Trophoblast cell (in vitro differentiated cells and primary cell): ENCODE measurements at regions not wholly inside any gene's neighbourhood (a gene's known extent, or its start where the extent isn't known, plus 50 kb on each side); places are given as distances from the start of the nearest gene placed in this dataset.

ENCODE experiments used
- DNase-seq, 2 donors: peaks; one replicate each; pipeline ENCODE4 v3.0.0-alpha.2; 2016
- H2AFZ ChIP-seq: 2 replicates; pipeline ENCODE4 v1.6.1; 2013; ENCODE audit warnings: low read length, moderate library complexity, mild to moderate bottlenecking; ENCODE audit not compliant: insufficient read depth, poor library complexity
- H2AK5ac ChIP-seq: 2 replicates; pipeline ENCODE4 v1.6.1; 2013; ENCODE audit warnings: mild to moderate bottlenecking, low read length
- H2BK120ac ChIP-seq: 2 replicates; pipeline ENCODE4 v1.6.1; 2013; ENCODE audit warnings: low read length, mild to moderate bottlenecking, moderate library complexity; ENCODE audit not compliant: insufficient read depth, poor library complexity
- H2BK12ac ChIP-seq: 2 replicates; pipeline ENCODE4 v1.6.1; 2013; ENCODE audit warnings: mild to moderate bottlenecking, low read length, moderate library complexity
- H2BK5ac ChIP-seq: 2 replicates; pipeline ENCODE4 v1.6.1; 2013; ENCODE audit warnings: low read length, low read depth, moderate library complexity, mild to moderate bottlenecking; ENCODE audit not compliant: poor library complexity
- H3K14ac ChIP-seq: 2 replicates; pipeline ENCODE4 v1.6.1; 2013; ENCODE audit warnings: mild to moderate bottlenecking, low read length
- H3K18ac ChIP-seq: 2 replicates; pipeline ENCODE4 v1.6.1; 2013; ENCODE audit warnings: mild to moderate bottlenecking, low read length
- H3K23ac ChIP-seq: 2 replicates; pipeline ENCODE4 v1.6.1; 2013; ENCODE audit warnings: low read length
- H3K27ac ChIP-seq: 2 replicates; pipeline ENCODE4 v1.5.1; 2013; ENCODE audit warnings: low read depth, mild to moderate bottlenecking, inconsistent platforms, low read length, moderate library complexity
- H3K27me3 ChIP-seq: 2 replicates; pipeline ENCODE4 v1.6.1; 2013; ENCODE audit warnings: inconsistent platforms, mild to moderate bottlenecking, low read length, moderate library complexity; ENCODE audit not compliant: insufficient read depth
- H3K36me3 ChIP-seq, 2 experiments: 1 replicate in 1 of 2; 2 replicates in 1 of 2; pipeline ENCODE4 v1.6.1; 2013; ENCODE audit warnings: low read length in 2 of 2, mild to moderate bottlenecking in 2 of 2, moderate library complexity in 1 of 2; ENCODE audit not compliant: insufficient read depth in 2 of 2, control insufficient read depth in 1 of 2
- H3K4ac ChIP-seq: 2 replicates; pipeline ENCODE4 v1.6.1; 2013; ENCODE audit warnings: low read depth, mild to moderate bottlenecking, low read length, moderate library complexity
- H3K4me1 ChIP-seq, 2 experiments: 1 replicate in 1 of 2; 2 replicates in 1 of 2; pipeline ENCODE4 v1.6.1; 2013; ENCODE audit warnings: low read length in 2 of 2, mild to moderate bottlenecking in 2 of 2, moderate library complexity in 1 of 2; ENCODE audit not compliant: insufficient read depth in 2 of 2, control insufficient read depth in 1 of 2
- H3K4me2 ChIP-seq: 2 replicates; pipeline ENCODE4 v1.6.1; 2013; ENCODE audit warnings: inconsistent platforms, mild to moderate bottlenecking, low read length, moderate library complexity
- H3K4me3 ChIP-seq: 2 replicates; pipeline ENCODE4 v1.5.1; 2013; ENCODE audit warnings: mild to moderate bottlenecking, low read depth, low read length, inconsistent platforms
- H3K79me1 ChIP-seq: one replicate; pipeline ENCODE4 v1.6.1; 2013; ENCODE audit warnings: low read length
- H3K79me2 ChIP-seq: 2 replicates; pipeline ENCODE4 v1.6.1; 2013; ENCODE audit warnings: low read length, mild to moderate bottlenecking; ENCODE audit not compliant: control insufficient read depth, insufficient read depth, poor library complexity
- H3K9ac ChIP-seq: 2 replicates; pipeline ENCODE4 v1.6.1; 2013; ENCODE audit warnings: mild to moderate bottlenecking, low read length
- H3K9me3 ChIP-seq: 2 replicates; pipeline ENCODE4 v1.6.1; 2013; ENCODE audit warnings: low read depth, mild to moderate bottlenecking, control low read depth, inconsistent platforms, low read length; ENCODE audit not compliant: insufficient read depth
- H4K12ac ChIP-seq: 2 replicates; pipeline ENCODE4 v1.6.1; 2013; ENCODE audit warnings: low read depth, mild to moderate bottlenecking, low read length, moderate library complexity
- H4K8ac ChIP-seq: 2 replicates; pipeline ENCODE4 v1.6.1; 2013; ENCODE audit warnings: low read depth, mild to moderate bottlenecking, low read length, moderate library complexity
- H4K91ac ChIP-seq: one replicate; pipeline ENCODE4 v1.6.1; 2013; ENCODE audit warnings: low read depth, mild to moderate bottlenecking, low read length, moderate library complexity
- WGBS: extraction: QIAGEN DNeasy Blood & Tissue Kit; methylation state at CpG from one replicate; pipeline ENCODE4 v1.1.7; 2013; ENCODE audit warnings: missing lambda C conversion rate; ENCODE audit not compliant: insufficient read length, insufficient coverage; ENCODE audit errors: extremely low coverage; 5-methylcytosine and 5-hydroxymethylcytosine counted together

GRCh38 chr13:110784704-110785103 is 71.2 kb downstream of the ING1 start:
- Histone ChIP-seq H3K9me3 (peaks cover 6% of the 10 kb centered on the region), H3K27me3 (no peaks in the 10 kb centered on the region), H3K79me1 (no peaks in the 10 kb centered on the region), H2AK5ac (no peak overlapping the region), H3K36me3 (no peaks in the 10 kb centered on the region), H3K4ac (no peak overlapping the region), H2BK5ac (no peak overlapping the region), H2BK120ac (no peak overlapping the region), H3K9ac (no peak overlapping the region), H3K14ac (no peak overlapping the region), H4K91ac (no peak overlapping the region), H3K79me2 (no peaks in the 10 kb centered on the region), H3K27ac (no peak overlapping the region), H2BK12ac (no peak overlapping the region), H4K12ac (no peak overlapping the region), H3K4me2 (no peak overlapping the region), H3K4me3 (no peak overlapping the region), H3K23ac (no peak overlapping the region), H2AFZ (no peak overlapping the region), H4K8ac (no peak overlapping the region), H3K4me1 (no peaks in the 10 kb centered on the region), H3K18ac (no peak overlapping the region)
- no CpG with 5 or more reads among the region's 2 CpGs for WGBS
- DNase-seq, result no peak

GRCh38 chr13:110788778-110789177 is 75.3 kb downstream of the ING1 start:
- H3K36me3 ChIP-seq, result no peaks in the 10 kb centered on the region

GRCh38 chr13:110789871-110790270 is 76.4 kb downstream of the ING1 start:
- Histone ChIP-seq H3K36me3 (no peaks in the 10 kb centered on the region), H3K27me3 (no peaks in the 10 kb centered on the region), H3K4me2 (no peak overlapping the region), H2AK5ac (no peak overlapping the region), H3K4me1 (no peaks in the 10 kb centered on the region), H4K12ac (no peak overlapping the region), H3K4ac (no peak overlapping the region), H3K79me2 (no peaks in the 10 kb centered on the region), H2BK120ac (no peak overlapping the region), H4K91ac (no peak overlapping the region), H2BK5ac (no peak overlapping the region), H2AFZ (no peak overlapping the region), H3K14ac (no peak overlapping the region), H2BK12ac (no peak overlapping the region), H3K4me3 (no peak overlapping the region), H3K9ac (no peak overlapping the region), H4K8ac (no peak overlapping the region), H3K18ac (no peak overlapping the region), H3K27ac (no peak overlapping the region), H3K9me3 (peaks cover 11% of the 10 kb centered on the region), H3K23ac (no peak overlapping the region), H3K79me1 (no peaks in the 10 kb centered on the region)
- no peak for DNase-seq
- no CpG with 5 or more reads among the region's 2 CpGs for WGBS

More at GRCh38 chr13:110788778-110789177, 75.3 kb downstream of the ING1 start:
- H2BK120ac ChIP-seq, result no peak overlapping the region
- H3K9me3 ChIP-seq, result peaks cover 9% of the 10 kb centered on the region
- no peak overlapping the region for H3K4me3 ChIP-seq
- no peak for DNase-seq
- H3K27me3 ChIP-seq, result no peaks in the 10 kb centered on the region
- H4K91ac ChIP-seq, result no peak overlapping the region
- H3K23ac ChIP-seq, result no peak overlapping the region
- WGBS, result no CpG with 5 or more reads among the region's 14 CpGs
- no peaks in the 10 kb centered on the region for H3K4me1 ChIP-seq
- no peak overlapping the region for H2BK12ac ChIP-seq
- no peak overlapping the region for H3K27ac ChIP-seq
- H3K4me2 ChIP-seq, result no peak overlapping the region
- no peak overlapping the region for H3K14ac ChIP-seq
- H4K8ac ChIP-seq, result no peak overlapping the region
- H3K79me1 ChIP-seq, result no peaks in the 10 kb centered on the region
- no peak overlapping the region for H2BK5ac ChIP-seq
- H2AFZ ChIP-seq, result no peak overlapping the region
- no peak overlapping the region for H4K12ac ChIP-seq
- no peak overlapping the region for H2AK5ac ChIP-seq
- no peak overlapping the region for H3K18ac ChIP-seq
- H3K79me2 ChIP-seq, result no peaks in the 10 kb centered on the region
- no peak overlapping the region for H3K4ac ChIP-seq
- no peak overlapping the region for H3K9ac ChIP-seq

- no peak overlapping the region for H2BK5ac ChIP-seq
- no peak overlapping the region for H2AK5ac ChIP-seq
- H3K23ac ChIP-seq, result no peak overlapping the region
- no peak overlapping the region for H2AFZ ChIP-seq
- no peak overlapping the region for H3K4me3 ChIP-seq
- no peaks in the 10 kb centered on the region for H3K4me1 ChIP-seq
- no peaks in the 10 kb centered on the region for H3K79me1 ChIP-seq
- H3K14ac ChIP-seq, result no peak overlapping the region
- H4K91ac ChIP-seq, result no peak overlapping the region
- no peak overlapping the region for H3K18ac ChIP-seq
- no peaks in the 10 kb centered on the region for H3K79me2 ChIP-seq
- H4K8ac ChIP-seq, result no peak overlapping the region
- H3K4me2 ChIP-seq, result no peak overlapping the region
- no peak overlapping the region for H3K4ac ChIP-seq
- no peak overlapping the region for H3K9ac ChIP-seq
- H3K9me3 ChIP-seq, result peaks cover 10% of the 10 kb centered on the region
- DNase-seq, result no peak
- no peak overlapping the region for H2BK12ac ChIP-seq
- H4K12ac ChIP-seq, result no peak overlapping the region
- no peak overlapping the region for H3K27ac ChIP-seq
- H3K36me3 ChIP-seq, result no peaks in the 10 kb centered on the region
- H3K27me3 ChIP-seq, result no peaks in the 10 kb centered on the region
- H2BK120ac ChIP-seq, result no peak overlapping the region
- no CpG with 5 or more reads among the region's 3 CpGs for WGBS
These were observed 76.9 kb downstream of the ING1 start for GRCh38 chr13:110790371-110790770.
